Brain microvascular endothelial cell (primary cell): ENCODE measurements at regions not wholly inside any gene's neighbourhood (a gene's known extent, or its start where the extent isn't known, plus 50 kb on each side); places are given as distances from the start of the nearest gene placed in this dataset.

Experiments used
- DNase-seq: peaks from one replicate; pipeline ENCODE4 v3.0.0-alpha.2; 2020
- H3K27ac ChIP-seq: fragments of 250-450 bp; sonication (Bioruptor Pico); 2 replicates; pipeline ENCODE4 v1.5.1; 2020; ENCODE audit warnings: mild to moderate bottlenecking, moderate library complexity
- H3K27me3 ChIP-seq: fragments of 250-450 bp; sonication (Bioruptor Pico); replicated peaks from 2 replicates; pipeline ENCODE4 v1.5.1; 2020; ENCODE audit warnings: mild to moderate bottlenecking
- H3K36me3 ChIP-seq: fragments of 250-450 bp; sonication (Bioruptor Pico); replicated peaks from 2 replicates; pipeline ENCODE4 v1.5.1; 2020; ENCODE audit warnings: mild to moderate bottlenecking
- H3K4me3 ChIP-seq: 2 replicates; pipeline ENCODE4 v1.5.1; 2011; ENCODE audit warnings: low read depth, mild to moderate bottlenecking, control low read depth, low read length, moderate library complexity
- in situ Hi-C: cut with HindIII; loops from 2 replicates; pipeline ENCODE4 v1.10.0; 2017; ENCODE audit warnings: low sequenced_read_pairs, low pct_ligation_motif_present
- TF ChIP-seq, protein P1 (sequence below): IDR thresholded peaks from 2 replicates; pipeline ENCODE4 v1.5.1; 2011; ENCODE audit warnings: low read depth, mild to moderate bottlenecking, moderate library complexity, low read length, control low read depth, inconsistent platforms; ENCODE audit errors: missing control alignments

DNA sequence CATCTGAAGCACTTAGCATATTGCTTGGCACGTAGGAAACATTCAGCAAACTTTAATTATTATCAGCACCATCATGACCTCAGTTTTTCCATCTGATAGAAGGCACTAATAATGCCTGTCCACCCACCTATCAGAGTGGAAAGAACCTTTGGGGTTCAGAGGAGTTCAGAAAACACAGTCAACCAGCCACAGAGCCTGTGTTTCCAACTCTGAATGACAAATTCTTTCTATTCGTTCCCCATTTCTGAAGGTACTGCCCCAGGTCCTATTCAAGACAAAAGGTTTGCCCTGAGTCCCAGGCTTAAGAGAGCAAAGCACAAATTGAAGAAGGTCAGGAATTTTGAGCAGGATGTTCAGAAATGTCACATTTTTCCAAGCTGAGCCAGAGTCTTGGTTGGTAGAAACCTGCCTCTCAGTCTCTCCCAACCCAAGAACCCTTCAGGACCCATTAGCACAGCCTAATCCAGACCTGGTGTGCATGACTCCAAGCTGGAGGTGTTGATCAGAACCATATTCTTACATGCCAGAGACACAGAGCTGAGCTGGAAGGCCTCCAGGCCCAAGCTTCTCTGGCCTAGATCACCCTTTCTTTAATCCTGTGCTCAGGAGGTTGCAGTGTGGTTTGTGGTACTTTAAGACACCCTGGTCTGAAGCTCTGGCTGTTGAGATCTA is 114.4 kb downstream of the TBX5 start:
- no peak for DNase-seq
- in situ Hi-C loops, result no loop called here
- H3K27me3 ChIP-seq, result no peaks in the 10 kb centered on the region
- TF ChIP-seq, protein P1, sequence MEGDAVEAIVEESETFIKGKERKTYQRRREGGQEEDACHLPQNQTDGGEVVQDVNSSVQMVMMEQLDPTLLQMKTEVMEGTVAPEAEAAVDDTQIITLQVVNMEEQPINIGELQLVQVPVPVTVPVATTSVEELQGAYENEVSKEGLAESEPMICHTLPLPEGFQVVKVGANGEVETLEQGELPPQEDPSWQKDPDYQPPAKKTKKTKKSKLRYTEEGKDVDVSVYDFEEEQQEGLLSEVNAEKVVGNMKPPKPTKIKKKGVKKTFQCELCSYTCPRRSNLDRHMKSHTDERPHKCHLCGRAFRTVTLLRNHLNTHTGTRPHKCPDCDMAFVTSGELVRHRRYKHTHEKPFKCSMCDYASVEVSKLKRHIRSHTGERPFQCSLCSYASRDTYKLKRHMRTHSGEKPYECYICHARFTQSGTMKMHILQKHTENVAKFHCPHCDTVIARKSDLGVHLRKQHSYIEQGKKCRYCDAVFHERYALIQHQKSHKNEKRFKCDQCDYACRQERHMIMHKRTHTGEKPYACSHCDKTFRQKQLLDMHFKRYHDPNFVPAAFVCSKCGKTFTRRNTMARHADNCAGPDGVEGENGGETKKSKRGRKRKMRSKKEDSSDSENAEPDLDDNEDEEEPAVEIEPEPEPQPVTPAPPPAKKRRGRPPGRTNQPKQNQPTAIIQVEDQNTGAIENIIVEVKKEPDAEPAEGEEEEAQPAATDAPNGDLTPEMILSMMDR, result no peak
- H3K27ac ChIP-seq, result no peak overlapping the region
- no peak overlapping the region for H3K4me3 ChIP-seq
- H3K36me3 ChIP-seq, result no peaks in the 10 kb centered on the region

DNA sequence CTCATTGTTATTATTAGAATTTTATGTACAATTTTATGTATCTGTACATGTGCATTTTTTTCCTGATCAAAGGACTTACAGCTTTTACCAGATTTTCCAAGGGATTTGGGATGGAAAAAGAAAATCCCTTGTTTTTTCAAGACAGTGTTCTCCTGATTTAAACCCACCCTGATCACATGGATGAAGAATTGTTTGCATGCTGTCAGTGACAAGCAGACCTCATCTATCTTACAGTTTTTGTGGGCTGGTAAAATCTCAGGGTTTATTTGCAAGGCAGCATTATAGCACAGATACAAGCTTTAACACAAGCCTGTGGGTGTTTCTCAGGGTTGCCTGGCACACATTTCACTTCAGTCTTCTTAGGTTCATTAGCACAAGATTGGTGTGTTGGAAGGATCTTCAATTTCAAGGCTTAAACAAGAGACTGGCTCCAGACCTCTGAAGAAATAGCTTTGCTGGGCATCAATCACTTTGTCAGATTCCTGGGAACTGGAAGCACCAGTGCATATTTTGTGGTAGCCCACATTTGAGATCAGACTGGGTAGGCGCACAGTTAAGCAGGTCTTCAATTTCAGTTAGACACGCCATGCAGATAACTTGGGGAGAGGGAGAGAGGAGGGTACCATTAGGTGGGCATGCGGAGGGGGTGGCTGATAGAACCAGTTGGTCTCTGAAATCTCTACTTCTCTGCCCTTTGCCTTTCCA is 118.0 kb downstream of the TBX5 start:
- TF ChIP-seq, protein P1, result no peak
- in situ Hi-C loops, result no loop called here
- no peak overlapping the region for H3K4me3 ChIP-seq
- DNase-seq, result no peak
- no peak overlapping the region for H3K27ac ChIP-seq
- H3K27me3 ChIP-seq, result no peaks in the 10 kb centered on the region
- H3K36me3 ChIP-seq, result no peaks in the 10 kb centered on the region

DNA sequence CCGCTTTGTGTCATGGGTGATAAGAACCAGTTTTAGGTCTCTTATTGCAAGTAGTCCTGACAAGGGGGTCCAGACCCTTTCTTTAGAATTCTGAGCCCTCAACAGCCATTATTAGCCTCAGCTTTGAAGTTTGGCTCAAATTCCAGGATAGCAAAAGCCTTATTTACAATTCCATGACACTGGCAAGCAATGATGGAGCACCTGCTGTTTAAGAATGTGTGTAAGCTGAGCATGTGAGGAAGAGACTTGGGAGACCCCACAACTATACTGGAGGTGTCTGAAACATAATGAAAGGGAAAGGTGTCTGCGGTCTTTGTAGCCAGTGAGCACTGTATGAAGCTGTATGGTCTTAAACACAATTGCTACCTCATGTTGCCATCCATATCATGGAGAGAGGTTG is 119.8 kb downstream of the TBX5 start:
- DNase-seq, result no peak
- H3K27ac ChIP-seq, result no peak overlapping the region
- H3K4me3 ChIP-seq, result no peak overlapping the region
- TF ChIP-seq, protein P1, result no peak
- H3K27me3 ChIP-seq, result no peaks in the 10 kb centered on the region
- no peaks in the 10 kb centered on the region for H3K36me3 ChIP-seq
- in situ Hi-C loops, result no loop called here

DNA sequence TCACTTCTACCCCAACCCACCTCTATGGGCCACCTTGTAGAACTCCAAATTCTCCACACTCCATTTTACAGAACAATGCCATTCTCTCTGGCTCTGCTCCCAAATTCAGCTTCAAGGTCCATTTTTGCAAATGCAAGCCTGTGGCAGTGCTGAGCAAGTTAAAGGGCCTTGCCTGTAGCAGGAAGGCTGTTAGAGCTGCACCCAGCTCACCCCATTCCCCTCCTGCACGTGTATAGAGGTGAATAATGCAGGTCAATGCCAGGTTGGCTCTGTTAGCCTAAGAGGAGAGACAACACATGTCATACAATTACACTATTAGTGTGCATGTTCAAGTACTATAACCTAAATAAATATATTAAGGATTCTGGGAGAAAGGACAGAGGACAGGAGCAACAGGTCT is 120.4 kb downstream of the TBX5 start:
- H3K4me3 ChIP-seq, result no peak overlapping the region
- in situ Hi-C loops, result no loop called here
- H3K27me3 ChIP-seq, result no peaks in the 10 kb centered on the region
- H3K27ac ChIP-seq, result no peak overlapping the region
- no peak for DNase-seq
- H3K36me3 ChIP-seq, result no peaks in the 10 kb centered on the region
- TF ChIP-seq, protein P1, result no peak

DNA sequence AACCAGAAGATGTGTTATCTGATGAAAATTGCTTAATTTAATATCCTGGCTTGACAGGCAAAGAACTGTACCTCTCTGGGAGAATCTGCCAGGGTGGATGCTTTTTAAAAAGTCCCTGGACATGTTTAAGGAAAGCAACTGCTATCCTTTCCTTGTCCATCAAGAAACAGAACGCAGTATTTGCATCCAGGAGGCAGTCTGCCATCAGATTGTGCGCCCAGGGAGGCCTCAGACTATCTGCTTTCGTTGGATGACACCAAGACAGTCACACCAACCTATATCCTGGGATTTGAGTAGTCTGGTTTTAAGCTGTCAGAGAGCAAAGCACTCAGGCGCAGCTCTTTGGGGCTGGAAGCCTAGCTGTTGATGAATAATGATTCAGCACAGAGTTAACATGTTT is 121.9 kb downstream of the TBX5 start:
- no peak for DNase-seq
- no peak overlapping the region for H3K27ac ChIP-seq
- TF ChIP-seq, protein P1, result no peak
- H3K36me3 ChIP-seq, result no peaks in the 10 kb centered on the region
- H3K27me3 ChIP-seq, result no peaks in the 10 kb centered on the region
- no peak overlapping the region for H3K4me3 ChIP-seq
- in situ Hi-C loops, result no loop called here
